Panc1 (cell line): ENCODE measurements at regions not wholly inside any gene's neighbourhood (a gene's known extent, or its start where the extent isn't known, plus 50 kb on each side); places are given as distances from the start of the nearest gene placed in this dataset.

Experiments
- ATAC-seq: fragments of 200-7000 bp; cut with Tn5 transposase; 2 replicates; pipeline ENCODE4 v1.9.1; 2020; ENCODE audit warnings: mild to moderate bottlenecking, moderate library complexity
- BruUV-seq: library from RNA; stranded (reverse); fragments of 400-500 nt; replicated peaks from 2 replicates; lab custom pipeline; 2021; lab: Mats Ljungman, UMichigan
- CTCF ChIA-PET: fragments of 300-600 bp; sonication (Branson Sonifier 250); formaldehyde crosslinking; loops from one replicate; lab custom pipeline; 2022; ENCODE audit warnings: antibody characterized with exemption; lab: Charles Lee
- POLR2A ChIA-PET: fragments of 300-600 bp; sonication (Branson Sonifier 250); formaldehyde crosslinking; loops from one replicate; lab custom pipeline; 2022; ENCODE audit warnings: antibody characterized with exemption; lab: Charles Lee
- DNase-seq: peaks from one replicate; pipeline ENCODE4 v3.0.0-alpha.2; 2010; ENCODE audit warnings: low read depth, low spot score
- H3K27ac ChIP-seq: 2 replicates; pipeline ENCODE4 v1.5.1; 2011; ENCODE audit warnings: mild to moderate bottlenecking, low read length, inconsistent platforms
- H3K27me3 ChIP-seq: fragments of 200-500 bp; sonication (Bioruptor generic); 2 replicates; pipeline ENCODE4 v1.6.0; 2014; ENCODE audit warnings: low read length, inconsistent platforms; ENCODE audit not compliant: control insufficient read depth, insufficient read depth
- H3K36me3 ChIP-seq: fragments of 200-500 bp; sonication (Bioruptor generic); 2 replicates; pipeline ENCODE4 v1.5.1; 2014; ENCODE audit warnings: inconsistent platforms, mild to moderate bottlenecking, low read length, moderate library complexity; ENCODE audit not compliant: control insufficient read depth, insufficient read depth
- H3K4me1 ChIP-seq: 2 replicates; pipeline ENCODE4 v1.5.1; 2011; ENCODE audit warnings: inconsistent platforms, mild to moderate bottlenecking, low read length, moderate library complexity; ENCODE audit not compliant: control insufficient read depth, insufficient read depth
- H3K4me3 ChIP-seq, 2 experiments: 2 replicates each; pipeline ENCODE4 v1.5.1; 2011 to 2012; ENCODE audit warnings: low read depth in 2 of 2, low read length in 2 of 2, mild to moderate bottlenecking in 2 of 2, inconsistent platforms in 1 of 2, moderate library complexity in 1 of 2
- H3K9me3 ChIP-seq: fragments of 200-500 bp; sonication (Bioruptor generic); 2 replicates; pipeline ENCODE4 v1.5.1; 2014; ENCODE audit warnings: low read depth, mild to moderate bottlenecking, inconsistent platforms, low read length, moderate library complexity; ENCODE audit not compliant: control insufficient read depth, insufficient read depth
- CTCF ChIP-seq: fragments of 450-650 bp; IDR thresholded peaks from 2 replicates; pipeline ENCODE4 v1.5.1; 2017; ENCODE audit warnings: mild to moderate bottlenecking
- POLR2AphosphoS5 ChIP-seq: IDR thresholded peaks from 2 replicates; pipeline ENCODE4 v1.6.1; 2012; ENCODE audit warnings: mild to moderate bottlenecking, low read depth, low read length, moderate library complexity
- REST ChIP-seq, 2 experiments: IDR thresholded peaks; 2 replicates each; pipeline ENCODE4 v1.6.1; 2011 to 2012; ENCODE audit warnings: low read depth in 2 of 2, control low read depth in 1 of 2, low read length in 1 of 2, mild to moderate bottlenecking in 1 of 2, moderate library complexity in 1 of 2; ENCODE audit not compliant: insufficient read depth in 1 of 2
- SIN3A ChIP-seq: IDR thresholded peaks from 2 replicates; pipeline ENCODE4 v1.6.1; 2012; ENCODE audit warnings: low read depth, mild to moderate bottlenecking, low read length, moderate library complexity, borderline replicate concordance; ENCODE audit not compliant: insufficient read depth
- TCF7L2 ChIP-seq: IDR thresholded peaks from 2 replicates; pipeline ENCODE4 v1.6.1; 2011; ENCODE audit warnings: mild to moderate bottlenecking, low read depth, low read length, inconsistent platforms
- in situ Hi-C: cut with HindIII; loops from 2 replicates; pipeline ENCODE4 v1.10.0; 2016; ENCODE audit warnings: low sequenced_read_pairs, low pct_unique_long_range_greater_than_20kb
- intact Hi-C: fragments of 100-400 bp; cut with micrococcal nuclease; formaldehyde crosslinking; loops from one replicate; pipeline ENCODE4 v1.10.0; 2022; ENCODE audit not compliant: unreplicated experiment

- no peak for TF ChIP-seq POLR2AphosphoS5
- no peak for TF ChIP-seq CTCF
- TF ChIP-seq TCF7L2 = no peak
- no peak for TF ChIP-seq SIN3A
- no peak for TF ChIP-seq REST (IDR thresholded peaks at IDR 0.05; ENCODE audit: insufficient read depth in 1 of 2, low read depth in 2 of 2, low read length in 1 of 2)
- ChIA-PET CTCF (no interaction called here), POLR2A (no interaction called here)
- H3K27me3 ChIP-seq = no peaks in the 10 kb centered on the region
- no peaks in the 10 kb centered on the region for H3K4me1 ChIP-seq
- no peaks in the 10 kb centered on the region for H3K9me3 ChIP-seq
- BruUV-seq = no TSS peak
- ATAC-seq = no peak
- in situ Hi-C loops (no loop called here), intact Hi-C loops (no loop called here)
- H3K36me3 ChIP-seq = no peaks in the 10 kb centered on the region
- no peak for DNase-seq
- H3K4me3 ChIP-seq = no peak overlapping the region
- no peak overlapping the region for H3K27ac ChIP-seq
Observed at GRCh38 chr7:24227068-24227467, 56.9 kb upstream of the NPY start.

GRCh38 chr7:24227603-24228359, 56.2 kb upstream of the NPY start:
- Histone ChIP-seq H3K27me3 (no peaks in the 10 kb centered on the region), H3K4me1 (no peaks in the 10 kb centered on the region), H3K27ac (no peak overlapping the region), H3K36me3 (no peaks in the 10 kb centered on the region), H3K4me3 (no peak overlapping the region), H3K9me3 (no peaks in the 10 kb centered on the region)
- ATAC-seq = no peak
- ChIA-PET POLR2A (no interaction called here), CTCF (no interaction called here)
- no TSS peak for BruUV-seq
- no peak for DNase-seq
- in situ Hi-C loops (no loop called here), intact Hi-C loops (no loop called here)
- TF ChIP-seq TCF7L2 (no peak), CTCF (no peak), SIN3A (no peak), POLR2AphosphoS5 (no peak), REST (IDR thresholded peaks at IDR 0.05; ENCODE audit: insufficient read depth in 1 of 2, low read depth in 2 of 2, low read length in 1 of 2) (no peak)
